ENCODE measurements at regions not wholly inside any gene's neighbourhood (a gene's known extent, or its start where the extent isn't known, plus 50 kb on each side); places are given as distances from the start of the nearest gene placed in this dataset.
"Not testable (repeated sequence)": the region's sequence is repeated elsewhere in the genome, so short reads cannot be mapped to it uniquely, and the experiment has no call there.

- WGBS, 2 donors: 69 to 72% methylated on average over 5 to 9 of the region's 9 CpGs
- H3K4me1 ChIP-seq: no peaks in the 10 kb centered on the region
- intact Hi-C loops (cut with DNase I): loop anchor here (10.0 kb wide), 1 partner anchor 669 kb away; no protein-coding TSS in a partner anchor
- ATAC-seq: no peak
- H3K27me3 ChIP-seq: no peaks in the 10 kb centered on the region
- no peak overlapping the region for H3K27ac ChIP-seq
- no peak overlapping the region for H3K4me3 ChIP-seq
- TF ChIP-seq CTCF (IDR thresholded peaks at IDR 0.05) (no peak), POLR2A (IDR thresholded peaks at IDR 0.05) (no peak)
- no peaks in the 10 kb centered on the region for H3K36me3 ChIP-seq (replicated peaks in 1 of 2; ENCODE audit: insufficient read depth in 1 of 2, low read depth in 2 of 2)
- H3K9me3 ChIP-seq: no peaks in the 10 kb centered on the region
- DNase-seq: no peak
These were observed 91.7 kb upstream of the ASB18 start for GRCh38 chr2:236355911-236356310.

GRCh38 chr2:236356321-236356720, 92.1 kb upstream of the ASB18 start:
- not testable (repeated sequence) for H3K4me1 ChIP-seq; H3K9me3 ChIP-seq; H3K27me3 ChIP-seq; H3K27ac ChIP-seq; H3K4me3 ChIP-seq; ATAC-seq; H3K36me3 ChIP-seq (replicated peaks in 1 of 2; ENCODE audit: insufficient read depth in 1 of 2, low read depth in 2 of 2); DNase-seq
- 84 to 93% methylated on average over 3 to 7 of the region's 11 CpGs for WGBS, 2 donors
- intact Hi-C loops (cut with DNase I): loop anchor here (10.0 kb wide), 1 partner anchor 668 kb away; no protein-coding TSS in a partner anchor

- H3K9me3 ChIP-seq; ATAC-seq; H3K27me3 ChIP-seq; DNase-seq; H3K4me3 ChIP-seq; H3K36me3 ChIP-seq (replicated peaks in 1 of 2; ENCODE audit: insufficient read depth in 1 of 2, low read depth in 2 of 2); H3K27ac ChIP-seq; H3K4me1 ChIP-seq: not testable (repeated sequence)
- WGBS, 2 donors: 76 to 91% methylated on average over 7 to 9 of the region's 10 CpGs
- intact Hi-C loops (cut with DNase I): loop anchor here (10.0 kb wide), 1 partner anchor 666 kb away; no protein-coding TSS in a partner anchor
These were observed 94.3 kb upstream of the ASB18 start for GRCh38 chr2:236358482-236358881.

GRCh38 chr2:236359426-236360045, 95.3 kb upstream of the ASB18 start:
- ATAC-seq (no peak), DNase-seq (no peak)
- no peaks in the 10 kb centered on the region for H3K27me3 ChIP-seq
- no peaks in the 10 kb centered on the region for H3K36me3 ChIP-seq (replicated peaks in 1 of 2; ENCODE audit: insufficient read depth in 1 of 2, low read depth in 2 of 2)
- intact Hi-C loops (cut with DNase I): loop anchor here (10.0 kb wide), 1 partner anchor 665 kb away; no protein-coding TSS in a partner anchor
- no peak overlapping the region for H3K27ac ChIP-seq
- TF ChIP-seq POLR2A (IDR thresholded peaks at IDR 0.05) (no peak), CTCF (IDR thresholded peaks at IDR 0.05) (no peak)
- 45 to 47% methylated on average over 10 of the region's 10 CpGs for WGBS, 2 donors
- no peaks in the 10 kb centered on the region for H3K9me3 ChIP-seq
- no peak overlapping the region for H3K4me3 ChIP-seq
- no peaks in the 10 kb centered on the region for H3K4me1 ChIP-seq

GRCh38 chr2:236360496-236360895, 96.3 kb upstream of the ASB18 start:
- WGBS, 2 donors: 47 to 51% methylated on average over 4 of the region's 4 CpGs
- H3K9me3 ChIP-seq: no peaks in the 10 kb centered on the region
- H3K4me1 ChIP-seq: no peaks in the 10 kb centered on the region
- intact Hi-C loops (cut with DNase I): no loop called here
- TF ChIP-seq POLR2A (IDR thresholded peaks at IDR 0.05) (no peak), CTCF (IDR thresholded peaks at IDR 0.05) (no peak)
- H3K27ac ChIP-seq: no peak overlapping the region
- no peak overlapping the region for H3K4me3 ChIP-seq
- H3K27me3 ChIP-seq: no peaks in the 10 kb centered on the region
- DNase-seq: no peak
- no peaks in the 10 kb centered on the region for H3K36me3 ChIP-seq (replicated peaks in 1 of 2; ENCODE audit: insufficient read depth in 1 of 2, low read depth in 2 of 2)
- no peak for ATAC-seq

- TF ChIP-seq CTCF (IDR thresholded peaks at IDR 0.05) (no peak), POLR2A (IDR thresholded peaks at IDR 0.05) (no peak)
- Histone ChIP-seq H3K27ac (no peak overlapping the region), H3K4me1 (no peaks in the 10 kb centered on the region), H3K4me3 (no peak overlapping the region), H3K36me3 (replicated peaks in 1 of 2; ENCODE audit: insufficient read depth in 1 of 2, low read depth in 2 of 2) (no peaks in the 10 kb centered on the region), H3K9me3 (no peaks in the 10 kb centered on the region), H3K27me3 (no peaks in the 10 kb centered on the region)
- no peak for ATAC-seq
- 61 to 71% methylated on average over 10 of the region's 10 CpGs for WGBS, 2 donors
- intact Hi-C loops (cut with DNase I): no loop called here
- no peak for DNase-seq
These were observed 99.6 kb upstream of the ASB18 start for GRCh38 chr2:236363711-236364277.

Measured in body of pancreas (tissue), 4 donors.